ENCODE measurements at regions not wholly inside any gene's neighbourhood (a gene's known extent, or its start where the extent isn't known, plus 50 kb on each side); places are given as distances from the start of the nearest gene placed in this dataset.
A peak's percentile ranks its signal among the peaks of the same experiment; 100 is the strongest.
"Not testable (repeated sequence)": the region's sequence is repeated elsewhere in the genome, so short reads cannot be mapped to it uniquely, and the experiment has no call there.

- not testable (repeated sequence) for H3K27me3 ChIP-seq (ENCODE audit: insufficient read depth, low read length); H3K36me3 ChIP-seq (ENCODE audit: insufficient read depth, low read length); H3K27ac ChIP-seq (ENCODE audit: low read depth, low read length); H3K79me2 ChIP-seq (ENCODE audit: control insufficient read depth, insufficient read depth, low read length, unreplicated experiment); H2AFZ ChIP-seq (ENCODE audit: low read length, unreplicated experiment); H3K4me3 ChIP-seq (ENCODE audit: low read depth, low read length); H3K4me1 ChIP-seq (ENCODE audit: control insufficient read depth, insufficient read depth, low read length, unreplicated experiment)
Observed at GRCh38 chr9:42350412-42350811, 167.0 kb downstream of the SPATA31A6 start.

- H3K36me3 ChIP-seq (ENCODE audit: insufficient read depth, low read length); H3K27ac ChIP-seq (ENCODE audit: low read depth, low read length); H3K4me1 ChIP-seq (ENCODE audit: control insufficient read depth, insufficient read depth, low read length, unreplicated experiment); H3K4me3 ChIP-seq (ENCODE audit: low read depth, low read length); H2AFZ ChIP-seq (ENCODE audit: low read length, unreplicated experiment); H3K79me2 ChIP-seq (ENCODE audit: control insufficient read depth, insufficient read depth, low read length, unreplicated experiment); H3K27me3 ChIP-seq (ENCODE audit: insufficient read depth, low read length): not testable (repeated sequence)
Observed at GRCh38 chr9:42357604-42358373, 174.3 kb downstream of the SPATA31A6 start.

GRCh38 chr9:42358626-42359247, 175.3 kb downstream of the SPATA31A6 start:
- H2AFZ ChIP-seq (ENCODE audit: low read length, unreplicated experiment); H3K79me2 ChIP-seq (ENCODE audit: control insufficient read depth, insufficient read depth, low read length, unreplicated experiment); H3K4me3 ChIP-seq (ENCODE audit: low read depth, low read length); H3K4me1 ChIP-seq (ENCODE audit: control insufficient read depth, insufficient read depth, low read length, unreplicated experiment); H3K36me3 ChIP-seq (ENCODE audit: insufficient read depth, low read length); H3K27ac ChIP-seq (ENCODE audit: low read depth, low read length); H3K27me3 ChIP-seq (ENCODE audit: insufficient read depth, low read length): not testable (repeated sequence)

- not testable (repeated sequence) for H3K27me3 ChIP-seq (ENCODE audit: insufficient read depth, low read length); H3K27ac ChIP-seq (ENCODE audit: low read depth, low read length); H3K36me3 ChIP-seq (ENCODE audit: insufficient read depth, low read length); H3K79me2 ChIP-seq (ENCODE audit: control insufficient read depth, insufficient read depth, low read length, unreplicated experiment); H3K4me3 ChIP-seq (ENCODE audit: low read depth, low read length); H2AFZ ChIP-seq (ENCODE audit: low read length, unreplicated experiment)
- peaks cover 11% of the 10 kb centered on the region for H3K4me1 ChIP-seq (ENCODE audit: control insufficient read depth, insufficient read depth, low read length, unreplicated experiment)
Observed at GRCh38 chr9:42364410-42365243, 181.2 kb downstream of the SPATA31A6 start.

- Histone ChIP-seq H3K4me1 (ENCODE audit: control insufficient read depth, insufficient read depth, low read length, unreplicated experiment) (peaks cover 11% of the 10 kb centered on the region), H2AFZ (ENCODE audit: low read length, unreplicated experiment) (peak overlapping the region; percentile 84)
- not testable (repeated sequence) for H3K27ac ChIP-seq (ENCODE audit: low read depth, low read length); H3K36me3 ChIP-seq (ENCODE audit: insufficient read depth, low read length); H3K27me3 ChIP-seq (ENCODE audit: insufficient read depth, low read length); H3K4me3 ChIP-seq (ENCODE audit: low read depth, low read length); H3K79me2 ChIP-seq (ENCODE audit: control insufficient read depth, insufficient read depth, low read length, unreplicated experiment)
Observed at GRCh38 chr9:42365244-42365945, 181.9 kb downstream of the SPATA31A6 start.

- H3K79me2 ChIP-seq (ENCODE audit: control insufficient read depth, insufficient read depth, low read length, unreplicated experiment); H3K36me3 ChIP-seq (ENCODE audit: insufficient read depth, low read length); H3K4me3 ChIP-seq (ENCODE audit: low read depth, low read length); H3K27ac ChIP-seq (ENCODE audit: low read depth, low read length); H3K27me3 ChIP-seq (ENCODE audit: insufficient read depth, low read length): not testable (repeated sequence)
- H3K4me1 ChIP-seq (ENCODE audit: control insufficient read depth, insufficient read depth, low read length, unreplicated experiment), result peaks cover 11% of the 10 kb centered on the region
- peak overlapping the region; percentile 33 for H2AFZ ChIP-seq (ENCODE audit: low read length, unreplicated experiment)
Observed at GRCh38 chr9:42368279-42368881, 184.9 kb downstream of the SPATA31A6 start.

DNA sequence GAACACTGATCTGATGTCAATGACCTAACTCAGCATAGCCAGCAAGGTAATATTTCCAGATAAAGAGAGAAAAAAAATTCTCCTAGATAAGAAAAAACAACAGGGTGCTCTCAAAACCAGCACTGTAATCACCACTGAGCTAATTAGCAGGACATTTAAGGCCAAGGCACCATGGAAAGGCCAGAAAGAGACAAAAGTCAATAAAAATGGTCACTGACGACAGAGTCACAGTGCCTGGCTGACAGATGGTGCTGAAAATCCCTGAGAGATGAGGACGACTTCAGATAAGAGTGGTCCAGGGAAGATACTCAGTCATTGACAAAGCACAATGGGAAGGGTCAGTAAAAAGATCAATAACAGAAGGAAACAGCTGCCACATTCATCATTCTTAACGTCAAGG, 186.7 kb downstream of the SPATA31A6 start:
- H3K36me3 ChIP-seq (ENCODE audit: insufficient read depth, low read length); H3K79me2 ChIP-seq (ENCODE audit: control insufficient read depth, insufficient read depth, low read length, unreplicated experiment); H3K27ac ChIP-seq (ENCODE audit: low read depth, low read length); H3K27me3 ChIP-seq (ENCODE audit: insufficient read depth, low read length); H2AFZ ChIP-seq (ENCODE audit: low read length, unreplicated experiment); H3K4me3 ChIP-seq (ENCODE audit: low read depth, low read length): not testable (repeated sequence)
- H3K4me1 ChIP-seq (ENCODE audit: control insufficient read depth, insufficient read depth, low read length, unreplicated experiment), result peaks cover 10% of the 10 kb centered on the region

GRCh38 chr9:42371417-42371816, 188.0 kb downstream of the SPATA31A6 start:
- H3K27ac ChIP-seq (ENCODE audit: low read depth, low read length); H3K4me3 ChIP-seq (ENCODE audit: low read depth, low read length); H3K36me3 ChIP-seq (ENCODE audit: insufficient read depth, low read length): not testable (repeated sequence)

GRCh38 chr9:42377530-42378417, 194.3 kb downstream of the SPATA31A6 start:
- not testable (repeated sequence) for H2AFZ ChIP-seq (ENCODE audit: low read length, unreplicated experiment); H3K36me3 ChIP-seq (ENCODE audit: insufficient read depth, low read length); H3K27me3 ChIP-seq (ENCODE audit: insufficient read depth, low read length); H3K4me3 ChIP-seq (ENCODE audit: low read depth, low read length); H3K4me1 ChIP-seq (ENCODE audit: control insufficient read depth, insufficient read depth, low read length, unreplicated experiment); H3K27ac ChIP-seq (ENCODE audit: low read depth, low read length); H3K79me2 ChIP-seq (ENCODE audit: control insufficient read depth, insufficient read depth, low read length, unreplicated experiment)

More at GRCh38 chr9:42371417-42371816, 188.0 kb downstream of the SPATA31A6 start:
- not testable (repeated sequence) for H3K27me3 ChIP-seq (ENCODE audit: insufficient read depth, low read length); H3K79me2 ChIP-seq (ENCODE audit: control insufficient read depth, insufficient read depth, low read length, unreplicated experiment); H2AFZ ChIP-seq (ENCODE audit: low read length, unreplicated experiment); H3K4me1 ChIP-seq (ENCODE audit: control insufficient read depth, insufficient read depth, low read length, unreplicated experiment)

All from ACC112 (cell line).